Mucosa of rectum (tissue), 2 donors: ENCODE measurements at regions not wholly inside any gene's neighbourhood (a gene's known extent, or its start where the extent isn't known, plus 50 kb on each side); places are given as distances from the start of the nearest gene placed in this dataset.
"Not testable (repeated sequence)": the region's sequence is repeated elsewhere in the genome, so short reads cannot be mapped to it uniquely, and the experiment has no call there.

ENCODE experiments used
- H3K27ac ChIP-seq, 2 donors: one replicate each; pipeline ENCODE4 v1.7.0; 2013; ENCODE audit warnings: inconsistent platforms in 2 of 2, low read depth in 2 of 2, low read length in 2 of 2
- H3K27me3 ChIP-seq, 2 donors: one replicate each; pipeline ENCODE4 v1.7.0; 2013; ENCODE audit warnings: low read length in 2 of 2; ENCODE audit not compliant: control insufficient read depth in 2 of 2, insufficient read depth in 2 of 2
- H3K36me3 ChIP-seq, 2 donors: one replicate each; pipeline ENCODE4 v1.7.0; 2013; ENCODE audit warnings: low read length in 2 of 2; ENCODE audit not compliant: control insufficient read depth in 2 of 2, insufficient read depth in 2 of 2
- H3K4me1 ChIP-seq, 2 donors: one replicate each; pipeline ENCODE4 v1.7.0; 2013; ENCODE audit warnings: low read length in 2 of 2, mild to moderate bottlenecking in 1 of 2; ENCODE audit not compliant: control insufficient read depth in 2 of 2, insufficient read depth in 2 of 2
- H3K4me3 ChIP-seq, 2 donors: one replicate each; pipeline ENCODE4 v1.7.0; 2013; ENCODE audit warnings: low read length in 2 of 2
- H3K9ac ChIP-seq, 2 donors: one replicate each; pipeline ENCODE4 v1.7.0; 2013; ENCODE audit warnings: low read length in 2 of 2, low read depth in 1 of 2, mild to moderate bottlenecking in 1 of 2
- H3K9me3 ChIP-seq, 2 donors: one replicate each; pipeline ENCODE4 v1.7.0; 2013; ENCODE audit warnings: low read length in 2 of 2; ENCODE audit not compliant: control insufficient read depth in 2 of 2
- donor health status: healthy.
- donor health status: Normal muscosa, but diverticular disease.

- H3K27me3 ChIP-seq = no peaks in the 10 kb centered on the region
- H3K4me3 ChIP-seq = no peak overlapping the region
- H3K9me3 ChIP-seq = no peaks in the 10 kb centered on the region
- H3K4me1 ChIP-seq = no peaks in the 10 kb centered on the region
- H3K36me3 ChIP-seq = no peaks in the 10 kb centered on the region
- H3K27ac ChIP-seq = no peak overlapping the region
- H3K9ac ChIP-seq = no peak overlapping the region
These were observed 181.8 kb downstream of the TBC1D2B start for GRCh38 chr15:77895742-77896141.

- H3K9me3 ChIP-seq, H3K9ac ChIP-seq, H3K4me3 ChIP-seq, H3K27me3 ChIP-seq, H3K27ac ChIP-seq, H3K4me1 ChIP-seq, H3K36me3 ChIP-seq: not testable (repeated sequence)
These were observed 182.4 kb downstream of the TBC1D2B start for GRCh38 chr15:77895145-77895544.

GRCh38 chr15:77893671-77894640 lies 183.6 kb downstream of the TBC1D2B start:
- not testable (repeated sequence) for H3K27ac ChIP-seq, H3K36me3 ChIP-seq, H3K4me1 ChIP-seq, H3K27me3 ChIP-seq, H3K4me3 ChIP-seq, H3K9ac ChIP-seq, H3K9me3 ChIP-seq

- not testable (repeated sequence) for H3K9me3 ChIP-seq, H3K27ac ChIP-seq, H3K9ac ChIP-seq, H3K4me3 ChIP-seq, H3K36me3 ChIP-seq, H3K27me3 ChIP-seq, H3K4me1 ChIP-seq
These were observed 184.3 kb downstream of the TBC1D2B start for GRCh38 chr15:77893246-77893645.

GRCh38 chr15:77892335-77892734 lies 185.2 kb downstream of the TBC1D2B start:
- Histone ChIP-seq H3K27me3 (no peaks in the 10 kb centered on the region), H3K4me3 (no peak overlapping the region), H3K27ac (no peak overlapping the region), H3K9ac (no peak overlapping the region), H3K4me1 (no peaks in the 10 kb centered on the region), H3K36me3 (no peaks in the 10 kb centered on the region), H3K9me3 (no peaks in the 10 kb centered on the region)

- not testable (repeated sequence) for H3K9me3 ChIP-seq, H3K27me3 ChIP-seq, H3K4me1 ChIP-seq, H3K9ac ChIP-seq, H3K4me3 ChIP-seq, H3K36me3 ChIP-seq, H3K27ac ChIP-seq
These were observed 185.6 kb downstream of the TBC1D2B start for GRCh38 chr15:77891862-77892261.

GRCh38 chr15:77890911-77891801 lies 186.4 kb downstream of the TBC1D2B start:
- H3K4me3 ChIP-seq, H3K4me1 ChIP-seq, H3K9me3 ChIP-seq, H3K9ac ChIP-seq, H3K36me3 ChIP-seq, H3K27ac ChIP-seq, H3K27me3 ChIP-seq: not testable (repeated sequence)

- not testable (repeated sequence) for H3K9me3 ChIP-seq, H3K4me1 ChIP-seq, H3K27ac ChIP-seq
These were observed 187.4 kb downstream of the TBC1D2B start for GRCh38 chr15:77889828-77890725.

GRCh38 chr15:77889009-77889806 lies 188.3 kb downstream of the TBC1D2B start:
- H3K4me3 ChIP-seq = no peak overlapping the region
- no peak overlapping the region for H3K27ac ChIP-seq
- H3K4me1 ChIP-seq = no peaks in the 10 kb centered on the region
- H3K9ac ChIP-seq = no peak overlapping the region
- no peaks in the 10 kb centered on the region for H3K36me3 ChIP-seq
- no peaks in the 10 kb centered on the region for H3K9me3 ChIP-seq
- H3K27me3 ChIP-seq = no peaks in the 10 kb centered on the region

More at GRCh38 chr15:77889828-77890725, 187.4 kb downstream of the TBC1D2B start:
- H3K36me3 ChIP-seq, H3K27me3 ChIP-seq, H3K9ac ChIP-seq, H3K4me3 ChIP-seq: not testable (repeated sequence)
